ENCODE measurements at regions not wholly inside any gene's neighbourhood (a gene's known extent, or its start where the extent isn't known, plus 50 kb on each side); places are given as distances from the start of the nearest gene placed in this dataset.

GRCh38 chr9:13508086-13508485 lies 228.6 kb upstream of the MPDZ start:
- intact Hi-C loops (cut with micrococcal nuclease), result no loop called here
- no peaks in the 10 kb centered on the region for H3K4me1 Mint-ChIP-seq
- DNase-seq (no peak), ATAC-seq (ENCODE audit: low read depth) (no peak)
- H3K27me3 Mint-ChIP-seq, result no peaks in the 10 kb centered on the region
- peaks cover 2% of the 10 kb centered on the region for H3K9me3 Mint-ChIP-seq
- TF ChIP-seq CTCF (IDR thresholded peaks at IDR 0.05), result no peak
- ChIA-PET POLR2A (no interaction called here), CTCF (no interaction called here)
- H3K27ac Mint-ChIP-seq, result no peak overlapping the region
- no peak overlapping the region for H3K4me3 Mint-ChIP-seq
- H3K36me3 Mint-ChIP-seq (ENCODE audit: low read depth), result no peaks in the 10 kb centered on the region

GRCh38 chr9:13505797-13506196 lies 226.3 kb upstream of the MPDZ start:
- no peaks in the 10 kb centered on the region for H3K27me3 Mint-ChIP-seq
- peaks cover 2% of the 10 kb centered on the region for H3K9me3 Mint-ChIP-seq
- H3K27ac Mint-ChIP-seq, result no peak overlapping the region
- H3K4me3 Mint-ChIP-seq, result no peak overlapping the region
- no peaks in the 10 kb centered on the region for H3K4me1 Mint-ChIP-seq
- intact Hi-C loops (cut with micrococcal nuclease), result no loop called here
- ChIA-PET CTCF (no interaction called here), POLR2A (no interaction called here)
- DNase-seq (no peak), ATAC-seq (ENCODE audit: low read depth) (no peak)
- TF ChIP-seq CTCF (IDR thresholded peaks at IDR 0.05), result no peak
- H3K36me3 Mint-ChIP-seq (ENCODE audit: low read depth), result no peaks in the 10 kb centered on the region

GRCh38 chr9:13503599-13503998 lies 224.1 kb upstream of the MPDZ start:
- ChIA-PET CTCF (no interaction called here), POLR2A (no interaction called here)
- Mint-ChIP-seq H3K4me1 (no peaks in the 10 kb centered on the region), H3K4me3 (no peak overlapping the region), H3K9me3 (peaks cover 2% of the 10 kb centered on the region), H3K27me3 (no peaks in the 10 kb centered on the region), H3K36me3 (ENCODE audit: low read depth) (no peaks in the 10 kb centered on the region), H3K27ac (no peak overlapping the region)
- ATAC-seq (ENCODE audit: low read depth) (no peak), DNase-seq (no peak)
- intact Hi-C loops (cut with micrococcal nuclease), result no loop called here
- TF ChIP-seq CTCF (IDR thresholded peaks at IDR 0.05), result no peak

- Mint-ChIP-seq H3K36me3 (ENCODE audit: low read depth) (no peaks in the 10 kb centered on the region), H3K9me3 (peaks cover 2% of the 10 kb centered on the region), H3K27ac (no peak overlapping the region), H3K4me1 (no peaks in the 10 kb centered on the region), H3K4me3 (no peak overlapping the region), H3K27me3 (no peaks in the 10 kb centered on the region)
- DNase-seq (no peak), ATAC-seq (ENCODE audit: low read depth) (no peak)
- ChIA-PET POLR2A (no interaction called here), CTCF (no interaction called here)
- intact Hi-C loops (cut with micrococcal nuclease), result no loop called here
- no peak for TF ChIP-seq CTCF (IDR thresholded peaks at IDR 0.05)
Observed at GRCh38 chr9:13502484-13502883, 223.0 kb upstream of the MPDZ start.

GRCh38 chr9:13501018-13501417 lies 221.5 kb upstream of the MPDZ start:
- no peaks in the 10 kb centered on the region for H3K27me3 Mint-ChIP-seq
- ATAC-seq (ENCODE audit: low read depth) (no peak), DNase-seq (no peak)
- no peaks in the 10 kb centered on the region for H3K4me1 Mint-ChIP-seq
- no peak for TF ChIP-seq CTCF (IDR thresholded peaks at IDR 0.05)
- intact Hi-C loops (cut with micrococcal nuclease), result no loop called here
- no peak overlapping the region for H3K27ac Mint-ChIP-seq
- H3K9me3 Mint-ChIP-seq, result no peaks in the 10 kb centered on the region
- H3K36me3 Mint-ChIP-seq (ENCODE audit: low read depth), result no peaks in the 10 kb centered on the region
- ChIA-PET POLR2A (no interaction called here), CTCF (no interaction called here)
- no peak overlapping the region for H3K4me3 Mint-ChIP-seq
